ENCODE measurements at regions not wholly inside any gene's neighbourhood (a gene's known extent, or its start where the extent isn't known, plus 50 kb on each side); places are given as distances from the start of the nearest gene placed in this dataset.

GRCh38 chr5:18099261-18099660 is 465.0 kb downstream of the TAF11L14 start:
- intact Hi-C loops (cut with micrococcal nuclease) = no loop called here

DNA sequence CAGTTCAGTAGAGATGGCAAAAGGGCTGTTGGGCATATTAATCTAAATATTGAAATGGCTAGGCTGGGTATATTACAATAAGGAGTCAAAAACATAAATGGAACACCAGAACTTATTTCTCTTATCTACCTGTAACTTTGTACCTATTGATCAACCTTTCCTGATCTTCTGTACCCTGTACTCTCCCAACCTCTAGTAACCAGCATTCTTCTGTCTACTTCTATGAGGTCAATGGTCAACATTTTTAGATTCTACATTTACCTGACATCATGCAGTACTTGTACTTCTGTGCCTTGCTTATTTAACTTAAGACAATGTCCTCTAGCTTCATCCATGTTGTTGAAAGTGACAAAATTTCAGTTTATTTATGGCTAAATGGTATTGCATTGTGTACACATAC is 467.3 kb downstream of the TAF11L14 start:
- intact Hi-C loops (cut with micrococcal nuclease) = no loop called here

GRCh38 chr5:18102733-18103132 is 468.5 kb downstream of the TAF11L14 start:
- intact Hi-C loops (cut with micrococcal nuclease) = no loop called here

DNA sequence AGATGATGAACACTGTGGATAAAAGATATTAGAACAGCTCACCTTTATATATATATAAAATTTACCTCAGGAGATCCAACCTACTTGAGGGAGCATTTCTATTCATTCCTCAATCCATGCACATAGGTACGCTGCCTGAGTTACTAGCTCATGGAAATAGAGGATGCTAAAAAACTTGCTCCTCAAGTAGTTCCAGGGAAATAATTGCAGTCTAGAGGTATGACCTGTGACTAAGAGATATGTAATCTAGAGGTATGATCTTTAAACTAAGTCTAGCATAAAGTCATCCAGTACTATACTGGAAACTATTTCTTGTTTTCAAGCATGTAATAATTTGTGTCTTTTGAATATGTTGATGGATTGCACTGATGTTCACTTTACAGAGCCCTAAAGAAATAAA is 471.2 kb downstream of the TAF11L14 start:
- intact Hi-C loops (cut with micrococcal nuclease) = no loop called here

GRCh38 chr5:18111906-18112465 is 477.7 kb downstream of the TAF11L14 start:
- intact Hi-C loops (cut with micrococcal nuclease) = no loop called here

GRCh38 chr5:18113721-18114120 is 479.5 kb downstream of the TAF11L14 start:
- intact Hi-C loops (cut with micrococcal nuclease) = loop anchor here (1.0 kb wide), 1 partner anchor 42 kb away; no protein-coding TSS in a partner anchor

DNA sequence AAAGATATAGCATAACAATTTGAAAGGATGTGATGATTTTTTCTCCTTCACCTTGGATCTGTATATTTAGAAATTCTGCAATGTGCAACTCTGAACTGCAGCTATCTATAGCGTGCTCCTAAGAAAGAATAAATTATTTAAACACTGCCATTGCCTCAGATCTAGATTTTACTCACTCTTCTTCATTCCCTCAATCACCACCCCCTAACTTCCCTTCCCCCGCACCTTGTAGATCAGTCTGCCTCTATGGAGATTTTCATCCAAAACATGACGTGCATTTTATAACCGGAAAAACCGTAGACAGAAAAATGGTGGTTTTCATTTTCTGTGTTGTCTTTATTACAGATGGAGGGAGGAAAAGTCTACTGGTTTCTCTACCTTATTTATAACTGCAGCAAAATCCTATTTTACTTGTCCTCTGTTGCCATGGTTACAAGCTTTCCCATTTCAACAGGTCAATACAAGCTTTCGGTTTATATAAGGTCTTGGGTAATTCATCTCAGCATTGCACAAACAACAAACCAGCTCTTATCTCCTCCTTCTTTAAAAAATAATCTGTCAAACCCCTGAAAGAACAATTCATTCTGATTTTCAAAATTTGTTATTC is 480.0 kb downstream of the TAF11L14 start:
- intact Hi-C loops (cut with micrococcal nuclease) = loop anchor here (1.0 kb wide), 1 partner anchor 41 kb away; no protein-coding TSS in a partner anchor

DNA sequence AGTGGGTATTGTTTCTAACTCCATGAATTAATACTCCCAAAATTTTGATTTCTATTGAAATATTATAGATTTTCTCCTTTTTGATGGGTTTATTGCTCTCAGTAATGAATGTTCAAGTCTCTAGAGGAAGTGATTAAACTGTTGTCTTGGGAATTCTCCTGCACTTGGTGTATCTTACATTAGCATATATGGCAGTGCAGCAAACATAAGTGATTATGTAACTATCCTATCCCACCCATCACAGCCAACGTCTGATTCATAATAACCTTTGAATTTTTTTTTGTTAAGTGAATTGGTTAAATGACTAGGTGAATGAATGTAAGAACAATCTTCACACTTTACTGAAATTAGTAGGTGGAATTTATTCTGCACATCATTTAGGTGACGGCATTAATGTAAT is 483.7 kb downstream of the TAF11L14 start:
- intact Hi-C loops (cut with micrococcal nuclease) = no loop called here

DNA sequence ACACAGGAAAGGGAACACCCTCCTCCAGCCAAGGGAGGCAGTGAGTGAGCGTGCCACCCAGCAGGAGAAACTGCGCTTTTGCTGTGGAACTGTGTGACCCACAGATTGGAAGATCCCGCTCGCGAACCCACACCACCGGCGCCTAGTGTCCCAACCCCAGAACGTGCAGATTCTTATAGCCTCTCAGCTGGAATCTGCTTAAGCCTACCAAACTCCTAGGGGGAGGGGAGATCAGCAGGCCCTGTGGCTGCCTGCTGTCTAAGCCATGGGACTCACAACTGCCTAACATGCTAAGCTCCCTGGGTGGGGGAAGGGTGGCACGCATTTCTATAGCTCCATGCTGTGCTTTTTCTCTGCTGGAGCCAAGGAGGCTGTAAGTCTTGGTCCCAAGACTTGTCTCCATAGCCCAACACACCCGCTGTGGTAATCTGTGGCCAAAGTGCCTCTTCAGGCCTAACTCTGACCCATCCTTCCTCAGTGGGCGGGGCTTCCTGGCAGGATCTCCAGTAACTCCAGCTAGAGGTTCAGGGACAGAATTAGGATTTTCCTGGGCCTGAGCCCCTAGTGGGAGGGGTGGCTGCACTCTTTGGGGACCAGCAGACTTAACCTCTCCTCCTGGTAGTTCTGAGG is 485.0 kb downstream of the TAF11L14 start:
- intact Hi-C loops (cut with micrococcal nuclease) = no loop called here

- intact Hi-C loops (cut with micrococcal nuclease) = no loop called here
These were observed 507.0 kb downstream of the TAF11L14 start for GRCh38 chr5:18141222-18141621.

DNA sequence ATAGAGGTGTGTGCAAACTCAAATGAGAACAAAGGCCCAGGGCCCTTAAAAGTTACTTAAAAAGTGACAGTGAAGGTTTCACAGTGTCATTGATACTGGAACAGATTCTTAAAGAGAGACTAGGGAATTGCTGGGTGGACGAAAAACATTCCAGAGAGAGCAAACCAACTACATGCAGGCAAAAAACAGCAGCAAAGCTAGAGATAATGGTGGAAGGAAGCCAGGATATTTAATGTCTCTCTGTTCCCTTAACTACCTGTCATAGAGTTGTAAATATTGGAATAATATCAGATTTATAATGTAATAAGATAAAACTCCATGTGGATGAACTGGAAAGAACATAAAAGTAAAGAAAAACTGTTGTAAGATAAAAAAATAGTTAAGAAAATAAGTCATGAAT is 508.6 kb downstream of the TAF11L14 start:
- intact Hi-C loops (cut with micrococcal nuclease) = no loop called here

GRCh38 chr5:18152671-18153070 is 518.4 kb downstream of the TAF11L14 start:
- intact Hi-C loops (cut with micrococcal nuclease) = no loop called here

- intact Hi-C loops (cut with micrococcal nuclease) = no loop called here
These were observed 523.9 kb downstream of the TAF11L14 start for GRCh38 chr5:18158166-18158565.

- intact Hi-C loops (cut with micrococcal nuclease) = no loop called here
These were observed 525.1 kb downstream of the TAF11L14 start for GRCh38 chr5:18159331-18159730.

- intact Hi-C loops (cut with micrococcal nuclease) = no loop called here
These were observed 537.4 kb downstream of the TAF11L14 start for GRCh38 chr5:18171684-18172083.

DNA sequence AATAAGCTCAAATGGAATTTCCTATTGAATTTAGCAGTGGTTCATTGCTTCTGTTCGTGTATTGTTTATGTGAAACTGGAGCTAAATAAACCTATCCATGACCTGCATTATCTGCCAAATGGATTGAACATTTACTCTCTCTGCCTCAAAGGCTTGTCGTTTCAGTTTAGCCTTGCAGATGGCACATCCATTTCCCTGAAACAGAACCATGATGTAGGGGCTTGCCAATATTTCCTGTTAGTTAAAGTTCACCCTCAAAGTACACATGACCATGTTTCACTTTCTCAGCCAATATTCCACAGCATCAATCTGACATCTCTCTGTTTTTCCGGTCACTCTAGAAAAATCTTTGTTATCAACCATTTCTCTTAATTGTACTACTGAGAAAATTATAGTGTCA is 545.3 kb downstream of the TAF11L14 start:
- intact Hi-C loops (cut with micrococcal nuclease) = no loop called here

- intact Hi-C loops (cut with micrococcal nuclease) = no loop called here
These were observed 547.3 kb downstream of the TAF11L14 start for GRCh38 chr5:18181575-18181974.

GRCh38 chr5:18195910-18196309 is 561.6 kb downstream of the TAF11L14 start:
- intact Hi-C loops (cut with micrococcal nuclease) = no loop called here

DNA sequence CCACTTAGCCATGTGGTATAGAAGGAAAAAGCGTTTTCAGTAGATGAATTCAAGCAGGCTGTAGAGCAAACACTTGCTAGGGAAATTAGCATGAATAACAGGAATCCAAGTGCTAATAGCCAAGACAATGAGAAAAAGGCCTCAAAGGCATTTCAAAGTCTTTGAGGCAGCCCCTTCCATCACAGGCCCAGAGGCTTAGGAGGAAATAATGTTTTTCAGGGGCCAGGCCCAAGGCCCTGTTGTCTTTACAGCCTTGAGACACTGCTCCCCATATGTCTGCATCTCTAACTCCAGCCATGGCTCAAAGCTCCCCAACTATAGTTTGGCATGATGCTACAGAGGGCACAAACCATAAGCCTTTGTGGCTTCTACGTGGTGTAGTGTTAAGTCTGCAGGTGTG is 563.5 kb downstream of the TAF11L14 start:
- intact Hi-C loops (cut with micrococcal nuclease) = no loop called here

- intact Hi-C loops (cut with micrococcal nuclease) = no loop called here
These were observed 567.9 kb downstream of the TAF11L14 start for GRCh38 chr5:18202164-18202563.

GRCh38 chr5:18203296-18203695 is 569.0 kb downstream of the TAF11L14 start:
- intact Hi-C loops (cut with micrococcal nuclease) = no loop called here

DNA sequence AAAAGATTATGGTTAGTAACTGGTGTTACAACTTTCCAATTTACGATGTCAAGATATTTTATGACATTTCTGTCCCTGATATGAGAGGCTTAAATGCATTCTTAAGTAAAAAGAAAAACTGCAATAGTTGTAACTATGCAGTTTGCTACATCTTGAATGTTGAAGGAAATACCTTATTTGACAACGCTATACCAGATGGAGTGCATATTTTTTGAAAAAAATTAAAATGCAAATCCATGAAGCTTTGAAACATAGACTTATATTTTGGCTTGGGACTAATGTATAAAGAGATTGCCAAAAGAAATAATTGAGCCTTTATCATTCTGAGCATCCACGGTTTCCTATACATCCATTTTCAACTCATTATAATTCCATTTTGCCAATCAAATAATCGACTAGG is 579.4 kb downstream of the TAF11L14 start:
- intact Hi-C loops (cut with micrococcal nuclease) = no loop called here

GRCh38 chr5:18216016-18216415 is 581.8 kb downstream of the TAF11L14 start:
- intact Hi-C loops (cut with micrococcal nuclease) = no loop called here
